IPS-20b (cell line): ENCODE measurements at regions not wholly inside any gene's neighbourhood (a gene's known extent, or its start where the extent isn't known, plus 50 kb on each side); places are given as distances from the start of the nearest gene placed in this dataset.

Experiments
- H3K27ac ChIP-seq: one replicate; pipeline ENCODE4 v1.5.1; 2013; ENCODE audit warnings: low read length
- H3K27me3 ChIP-seq: 2 replicates; pipeline ENCODE4 v1.6.1; 2013; ENCODE audit warnings: mild to moderate bottlenecking, low read length, inconsistent platforms; ENCODE audit not compliant: insufficient read depth
- H3K36me3 ChIP-seq: 2 replicates; pipeline ENCODE4 v1.6.1; 2013; ENCODE audit warnings: low read depth, mild to moderate bottlenecking, inconsistent platforms, low read length, moderate library complexity; ENCODE audit not compliant: insufficient read depth
- H3K4me1 ChIP-seq: 2 replicates; pipeline ENCODE4 v1.6.1; 2013; ENCODE audit warnings: mild to moderate bottlenecking, control low read depth, inconsistent platforms, low read length, moderate library complexity; ENCODE audit not compliant: insufficient read depth
- H3K4me3 ChIP-seq: 2 replicates; pipeline ENCODE4 v1.5.1; 2013; ENCODE audit warnings: mild to moderate bottlenecking, low read length, inconsistent platforms
- H3K9ac ChIP-seq: 2 replicates; pipeline ENCODE4 v1.6.1; 2013; ENCODE audit warnings: low read depth, mild to moderate bottlenecking, inconsistent platforms, low read length, moderate library complexity
- H3K9me3 ChIP-seq: 2 replicates; pipeline ENCODE4 v1.6.1; 2013; ENCODE audit warnings: mild to moderate bottlenecking, low read depth, low read length, inconsistent platforms; ENCODE audit not compliant: insufficient read depth

GRCh38 chr14:89637581-89637980 is 220.5 kb upstream of the FOXN3 start:
- Histone ChIP-seq H3K4me1 (peaks cover 10% of the 10 kb centered on the region), H3K4me3 (no peak overlapping the region), H3K9me3 (no peaks in the 10 kb centered on the region), H3K27me3 (no peaks in the 10 kb centered on the region), H3K9ac (no peak overlapping the region), H3K27ac (no peak overlapping the region), H3K36me3 (no peaks in the 10 kb centered on the region)

GRCh38 chr14:89635615-89636014 is 218.6 kb upstream of the FOXN3 start:
- H3K9me3 ChIP-seq, result no peaks in the 10 kb centered on the region
- no peak overlapping the region for H3K4me3 ChIP-seq
- no peak overlapping the region for H3K9ac ChIP-seq
- H3K36me3 ChIP-seq, result no peaks in the 10 kb centered on the region
- H3K4me1 ChIP-seq, result peaks cover 17% of the 10 kb centered on the region
- no peaks in the 10 kb centered on the region for H3K27me3 ChIP-seq
- no peak overlapping the region for H3K27ac ChIP-seq

- Histone ChIP-seq H3K9me3 (no peaks in the 10 kb centered on the region), H3K27ac (no peak overlapping the region), H3K36me3 (no peaks in the 10 kb centered on the region), H3K4me3 (no peak overlapping the region), H3K27me3 (no peaks in the 10 kb centered on the region), H3K9ac (no peak overlapping the region), H3K4me1 (peaks cover 28% of the 10 kb centered on the region)
Observed at GRCh38 chr14:89634037-89634436, 217.0 kb upstream of the FOXN3 start.

DNA sequence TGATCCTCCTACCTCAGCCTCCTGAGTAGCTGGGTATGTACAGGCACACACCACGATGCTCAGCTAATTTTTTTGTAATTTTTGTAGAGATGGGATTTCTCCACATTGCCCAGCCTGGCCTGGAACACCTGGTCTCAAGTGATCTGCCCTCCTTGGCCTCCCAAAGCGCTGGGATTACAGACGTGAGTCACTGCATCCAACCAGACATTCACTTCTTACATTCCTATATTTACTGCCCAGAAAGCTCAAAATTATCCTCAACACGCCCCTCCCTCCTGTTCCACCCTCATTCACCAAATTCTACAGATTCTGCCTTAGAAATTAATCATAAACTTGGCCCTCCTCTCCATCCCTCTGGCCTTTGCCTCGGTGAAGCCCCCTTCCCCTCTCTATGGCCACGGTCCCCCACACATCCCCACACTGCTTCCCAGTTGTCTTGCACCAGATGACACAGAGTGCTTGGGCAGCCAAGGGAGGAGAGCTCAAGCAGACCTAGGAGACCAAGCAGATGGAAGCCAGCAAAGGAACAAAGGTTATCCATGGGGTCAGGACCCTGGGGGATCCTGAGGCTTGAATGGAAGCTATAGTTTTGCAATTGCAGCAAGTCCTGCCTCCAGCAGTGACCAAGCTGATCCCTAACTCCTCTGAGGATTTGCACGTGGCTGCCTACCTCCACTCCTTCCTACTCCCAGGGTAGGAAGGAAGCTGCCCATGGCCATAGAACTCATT is 213.2 kb upstream of the FOXN3 start:
- no peak overlapping the region for H3K4me3 ChIP-seq
- no peaks in the 10 kb centered on the region for H3K27me3 ChIP-seq
- peaks cover 23% of the 10 kb centered on the region for H3K4me1 ChIP-seq
- H3K9ac ChIP-seq, result no peak overlapping the region
- H3K36me3 ChIP-seq, result no peaks in the 10 kb centered on the region
- no peak overlapping the region for H3K27ac ChIP-seq
- H3K9me3 ChIP-seq, result no peaks in the 10 kb centered on the region

- no peaks in the 10 kb centered on the region for H3K27me3 ChIP-seq
- peaks cover 23% of the 10 kb centered on the region for H3K4me1 ChIP-seq
- no peak overlapping the region for H3K27ac ChIP-seq
- H3K9ac ChIP-seq, result no peak overlapping the region
- H3K4me3 ChIP-seq, result no peak overlapping the region
- H3K36me3 ChIP-seq, result no peaks in the 10 kb centered on the region
- no peaks in the 10 kb centered on the region for H3K9me3 ChIP-seq
Observed at GRCh38 chr14:89629383-89629782, 212.3 kb upstream of the FOXN3 start.

DNA sequence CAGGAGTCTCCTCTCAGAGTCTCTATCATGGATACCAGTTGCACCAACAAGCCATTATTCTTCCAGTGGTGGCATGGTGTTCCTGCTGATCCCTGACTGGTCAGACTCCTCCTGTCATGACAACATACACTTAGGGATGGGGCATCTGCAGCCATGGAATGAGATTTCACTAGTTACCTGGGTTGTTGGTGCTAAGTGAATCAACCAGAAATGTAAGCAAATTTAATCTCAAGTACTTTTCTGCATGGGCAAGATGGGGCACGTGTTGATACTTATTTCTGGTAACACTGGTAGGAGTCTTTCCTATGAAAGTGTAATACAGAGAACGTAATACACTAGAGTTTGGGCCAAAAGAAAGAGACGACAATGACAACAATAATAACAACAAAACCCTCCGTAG is 211.5 kb upstream of the FOXN3 start:
- peaks cover 23% of the 10 kb centered on the region for H3K4me1 ChIP-seq
- H3K9me3 ChIP-seq, result no peaks in the 10 kb centered on the region
- H3K9ac ChIP-seq, result no peak overlapping the region
- H3K27ac ChIP-seq, result no peak overlapping the region
- H3K4me3 ChIP-seq, result no peak overlapping the region
- H3K27me3 ChIP-seq, result no peaks in the 10 kb centered on the region
- no peaks in the 10 kb centered on the region for H3K36me3 ChIP-seq

DNA sequence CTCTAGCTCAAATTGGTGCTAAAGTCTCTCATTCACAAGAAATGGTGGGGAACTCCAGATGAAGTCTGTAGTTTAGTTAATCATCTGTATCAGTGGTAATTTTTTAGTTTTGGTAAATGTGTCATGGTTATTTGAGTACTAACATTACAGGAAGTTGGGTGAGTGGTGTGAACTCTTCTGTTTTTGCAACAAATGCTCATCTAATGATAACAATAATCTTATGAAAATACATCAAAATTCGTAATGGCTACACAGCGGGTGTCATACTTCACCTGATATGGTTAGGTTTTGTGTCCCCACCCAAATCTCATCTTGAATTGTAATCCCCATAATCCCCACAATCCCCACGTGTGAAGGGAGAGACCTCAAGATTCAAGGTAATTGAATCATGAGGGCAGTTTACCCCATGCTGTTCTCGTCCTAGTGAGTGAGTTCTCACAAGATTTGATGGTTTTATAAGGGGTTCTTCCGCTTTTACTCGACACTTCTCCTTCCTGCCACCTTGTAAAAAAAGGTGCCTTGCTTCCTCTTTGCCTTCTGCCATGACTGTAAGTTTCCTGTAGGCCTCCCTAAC is 209.3 kb upstream of the FOXN3 start:
- no peak overlapping the region for H3K4me3 ChIP-seq
- H3K36me3 ChIP-seq, result no peaks in the 10 kb centered on the region
- H3K9ac ChIP-seq, result no peak overlapping the region
- H3K27me3 ChIP-seq, result no peaks in the 10 kb centered on the region
- peaks cover 24% of the 10 kb centered on the region for H3K4me1 ChIP-seq
- H3K27ac ChIP-seq, result no peak overlapping the region
- H3K9me3 ChIP-seq, result no peaks in the 10 kb centered on the region

DNA sequence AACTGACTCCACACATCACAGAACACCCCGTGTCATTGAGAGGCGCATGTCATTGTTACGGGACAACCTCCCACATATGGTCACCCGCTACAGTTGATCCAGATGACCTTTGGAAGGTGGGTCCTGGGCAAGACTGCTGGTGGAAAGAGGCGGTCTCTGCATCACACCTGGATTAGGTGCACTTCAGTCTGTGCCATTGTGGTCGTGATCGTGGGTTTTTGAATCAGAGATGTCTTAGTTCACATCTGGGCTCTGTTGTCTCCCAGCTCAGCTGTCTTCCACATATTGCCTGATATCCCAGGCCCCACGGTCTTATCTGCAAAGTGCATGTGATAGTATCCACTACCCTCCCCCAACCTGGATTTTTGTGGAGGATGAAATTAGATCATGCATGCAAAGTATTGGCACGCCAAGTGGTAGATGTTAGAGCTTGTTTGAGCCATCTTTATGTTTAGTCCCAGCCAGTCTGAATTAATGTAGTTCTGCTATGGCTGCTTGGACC is 208.7 kb upstream of the FOXN3 start:
- no peaks in the 10 kb centered on the region for H3K9me3 ChIP-seq
- H3K36me3 ChIP-seq, result no peaks in the 10 kb centered on the region
- H3K4me1 ChIP-seq, result peaks cover 22% of the 10 kb centered on the region
- H3K27me3 ChIP-seq, result no peaks in the 10 kb centered on the region
- H3K4me3 ChIP-seq, result no peak overlapping the region
- H3K27ac ChIP-seq, result no peak overlapping the region
- no peak overlapping the region for H3K9ac ChIP-seq

DNA sequence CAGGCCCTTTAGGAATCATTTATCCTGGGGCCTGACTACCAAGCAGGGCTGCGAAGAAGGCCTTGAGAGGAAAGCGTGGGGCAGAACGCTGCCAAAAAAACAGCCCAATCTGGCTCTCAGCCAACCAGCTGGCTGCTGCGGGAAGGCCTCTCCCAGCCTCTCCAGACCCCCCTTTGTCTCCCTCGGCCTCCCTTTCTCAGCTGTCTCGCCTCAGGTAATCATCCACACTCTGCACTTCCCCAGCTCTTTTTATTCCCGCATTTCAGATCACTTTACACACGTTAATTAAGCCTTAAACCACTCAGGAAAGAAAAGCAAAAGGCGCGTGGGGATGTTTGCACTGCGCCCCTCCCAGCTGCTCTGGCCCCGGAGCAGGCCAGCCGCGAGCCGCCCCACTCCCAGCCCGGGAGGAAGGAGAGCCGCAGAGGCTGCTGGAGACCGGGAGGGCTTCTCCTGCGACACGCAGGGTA is 208.2 kb upstream of the FOXN3 start:
- no peaks in the 10 kb centered on the region for H3K36me3 ChIP-seq
- no peak overlapping the region for H3K4me3 ChIP-seq
- H3K4me1 ChIP-seq, result peaks cover 22% of the 10 kb centered on the region
- H3K27ac ChIP-seq, result no peak overlapping the region
- H3K9me3 ChIP-seq, result no peaks in the 10 kb centered on the region
- no peaks in the 10 kb centered on the region for H3K27me3 ChIP-seq
- no peak overlapping the region for H3K9ac ChIP-seq

- H3K36me3 ChIP-seq, result no peaks in the 10 kb centered on the region
- H3K4me3 ChIP-seq, result no peak overlapping the region
Observed at GRCh38 chr14:89624500-89625156, 207.6 kb upstream of the FOXN3 start.

GRCh38 chr14:89621791-89622638 is 205.0 kb upstream of the FOXN3 start:
- Histone ChIP-seq H3K27me3 (no peaks in the 10 kb centered on the region), H3K27ac (no peak overlapping the region), H3K4me3 (no peak overlapping the region), H3K4me1 (peaks cover 18% of the 10 kb centered on the region), H3K9ac (no peak overlapping the region), H3K9me3 (no peaks in the 10 kb centered on the region), H3K36me3 (no peaks in the 10 kb centered on the region)

More at GRCh38 chr14:89624500-89625156, 207.6 kb upstream of the FOXN3 start:
- H3K9me3 ChIP-seq, result no peaks in the 10 kb centered on the region
- H3K4me1 ChIP-seq, result peaks cover 24% of the 10 kb centered on the region
- H3K27ac ChIP-seq, result no peak overlapping the region
- H3K9ac ChIP-seq, result no peak overlapping the region
- H3K27me3 ChIP-seq, result no peaks in the 10 kb centered on the region
